GM12878 (cell line): ENCODE measurements at regions not wholly inside any gene's neighbourhood (a gene's known extent, or its start where the extent isn't known, plus 50 kb on each side); places are given as distances from the start of the nearest gene placed in this dataset.

Source experiments
- ATAC-seq: fragments of 200-7000 bp; cut with Tn5 transposase; 3 replicates; pipeline ENCODE4 v1.9.1; 2020; ENCODE audit warnings: mild to moderate bottlenecking, moderate library complexity
- BruUV-seq: library from RNA; stranded (reverse); fragments of 400-500 nt; replicated peaks from 2 replicates; lab custom pipeline; 2021; lab: Mats Ljungman, UMichigan
- CTCF ChIA-PET: fragments of 300-600 bp; sonication (Branson Sonifier 250); formaldehyde crosslinking; extraction: SDS; loops from one replicate; lab custom pipeline; 2021; ENCODE audit warnings: inconsistent platforms; lab: Yijun Ruan, JAX
- POLR2A ChIA-PET: fragments of 350-600 bp; formaldehyde crosslinking; extraction: SDS; loops from one replicate; lab custom pipeline; 2021; ENCODE audit warnings: inconsistent platforms; lab: Charles Lee
- RAD21 ChIA-PET: fragments of 300-600 bp; sonication (Branson Sonifier 250); formaldehyde crosslinking; loops from one replicate; lab custom pipeline; 2023; ENCODE audit warnings: antibody characterized with exemption; ENCODE audit not compliant: unreplicated experiment; lab: Charles Lee
- SMC1A ChIA-PET: fragments of 300-600 bp; sonication (Branson Sonifier 250); formaldehyde crosslinking; loops from one replicate; lab custom pipeline; 2023; ENCODE audit not compliant: unreplicated experiment, uncharacterized antibody; lab: Charles Lee
- DNase-seq: peaks from one replicate; pipeline ENCODE4 v3.0.0-alpha.2; 2011; ENCODE audit warnings: low read depth, low spot score
- FAIRE-seq: peaks from 3 replicates; lab custom pipeline; 2011; peaks lifted over from hg19 to GRCh38; lab: Jason Lieb, UNC
- H2AFZ ChIP-seq: 2 replicates; pipeline ENCODE4 v1.6.0; 2011; ENCODE audit warnings: low read depth, low read length, control low read depth; ENCODE audit not compliant: control insufficient read depth
- H3K27ac ChIP-seq: 2 replicates; pipeline ENCODE4 v1.5.1; 2011; ENCODE audit warnings: control low read depth; ENCODE audit not compliant: control insufficient read depth, insufficient read depth
- H3K27me3 ChIP-seq, 2 experiments: replicated peaks in 1 of 2; 2 replicates each; pipeline versions ENCODE4 v1.6.0 to v1.6.1; 2011; ENCODE audit warnings: low read length in 1 of 2; ENCODE audit not compliant: control insufficient read depth in 2 of 2, insufficient read depth in 2 of 2
- H3K36me3 ChIP-seq, 2 experiments: 2 replicates each; pipeline ENCODE4 v1.5.1; 2011; ENCODE audit warnings: low read length in 1 of 2; ENCODE audit not compliant: control insufficient read depth in 2 of 2, insufficient read depth in 2 of 2
- H3K4me1 ChIP-seq: 2 replicates; pipeline ENCODE4 v1.6.1; 2011; ENCODE audit warnings: mild to moderate bottlenecking, low read length, moderate library complexity, mixed read lengths; ENCODE audit not compliant: control insufficient read depth, insufficient read depth
- H3K4me2 ChIP-seq: 2 replicates; pipeline ENCODE4 v1.6.0; 2011; ENCODE audit warnings: control low read depth; ENCODE audit not compliant: control insufficient read depth, insufficient read depth
- H3K4me3 ChIP-seq: fragments of 200-600 bp; sonication (generic); 2 replicates; pipeline ENCODE4 v1.5.1; 2016
- H3K79me2 ChIP-seq: 2 replicates; pipeline ENCODE4 v1.6.0; 2011; ENCODE audit warnings: low read length; ENCODE audit not compliant: control insufficient read depth, insufficient read depth
- H3K9ac ChIP-seq: 2 replicates; pipeline ENCODE4 v1.8.0; 2011; ENCODE audit warnings: low read length, control low read depth, mixed read lengths; ENCODE audit not compliant: control insufficient read depth, insufficient read depth
- H3K9me3 ChIP-seq: replicated peaks from 3 replicates; pipeline ENCODE4 v1.5.1; 2011; ENCODE audit warnings: mild to moderate bottlenecking, low read length; ENCODE audit not compliant: control insufficient read depth, insufficient read depth
- H4K20me1 ChIP-seq: 2 replicates; pipeline ENCODE4 v1.6.0; 2011; ENCODE audit not compliant: control insufficient read depth, insufficient read depth
- CBX3 ChIP-seq: fragments of 200-600 bp; sonication (generic); IDR thresholded peaks from 2 replicates; pipeline ENCODE4 v1.6.1; 2016; ENCODE audit warnings: low read depth, borderline replicate concordance
- CEBPB ChIP-seq, 2 experiments: fragments of 150-350 bp in 1 of 2; IDR thresholded peaks; 2 replicates each; pipeline ENCODE4 v1.6.1; 2012 to 2014; ENCODE audit warnings: low read depth in 2 of 2, low read length in 2 of 2, borderline replicate concordance in 1 of 2, inconsistent platforms in 1 of 2
- MTA2 ChIP-seq: fragments of 450-650 bp; IDR thresholded peaks from 2 replicates; pipeline ENCODE4 v1.6.1; 2016; ENCODE audit warnings: low read depth, mild to moderate bottlenecking, moderate library complexity
- MYC ChIP-seq: IDR thresholded peaks from 2 replicates; pipeline ENCODE4 v1.6.1; 2011; ENCODE audit warnings: mild to moderate bottlenecking, low read length, moderate library complexity, inconsistent platforms; ENCODE audit not compliant: insufficient read depth, insufficient replicate concordance, insufficient read length, severe bottlenecking
- POLR2AphosphoS2 ChIP-seq: IDR thresholded peaks from 2 replicates; pipeline ENCODE4 v1.6.1; 2011; ENCODE audit warnings: low read depth, mild to moderate bottlenecking, low read length, improper control_type of control experiment, moderate library complexity
- RELB ChIP-seq: fragments of 450-650 bp; IDR thresholded peaks from 2 replicates; pipeline ENCODE4 v1.6.1; 2017; ENCODE audit warnings: low read depth, mild to moderate bottlenecking, moderate library complexity
- SIX5 ChIP-seq: IDR thresholded peaks from 2 replicates; pipeline ENCODE4 v1.6.1; 2011; ENCODE audit warnings: mild to moderate bottlenecking, low read depth, low read length, moderate library complexity; ENCODE audit not compliant: severe bottlenecking
- SMC3 ChIP-seq: IDR thresholded peaks from 2 replicates; pipeline ENCODE4 v1.6.1; 2011; ENCODE audit warnings: low read length, improper control_type of control experiment, borderline replicate concordance
- SRF ChIP-seq, 2 experiments: IDR thresholded peaks; 2 replicates each; pipeline ENCODE4 v1.6.1; 2011; ENCODE audit warnings: low read depth in 2 of 2, low read length in 2 of 2, mild to moderate bottlenecking in 1 of 2, moderate library complexity in 1 of 2
- TARDBP ChIP-seq: IDR thresholded peaks from 2 replicates; pipeline ENCODE4 v1.6.1; 2016; ENCODE audit warnings: borderline replicate concordance
- TCF3 ChIP-seq: IDR thresholded peaks from 2 replicates; pipeline ENCODE4 v1.6.1; 2012; ENCODE audit warnings: low read depth, mild to moderate bottlenecking, low read length, borderline replicate concordance; ENCODE audit not compliant: insufficient read depth
- ZBED1 ChIP-seq: IDR thresholded peaks from 2 replicates; pipeline ENCODE4 v1.6.1; 2016; ENCODE audit warnings: borderline replicate concordance
- WGBS: methylation state at CpG from one replicate; pipeline ENCODE4 v1.1.6; 2016; ENCODE audit warnings: low lambda C conversion rate; ENCODE audit not compliant: insufficient replicate concordance, insufficient coverage; ENCODE audit errors: missing lambda C conversion rate; 5-methylcytosine and 5-hydroxymethylcytosine counted together
- in situ Hi-C: fragments of 300-500 bp; cut with MboI; formaldehyde crosslinking; loops from 9 replicates; pipeline ENCODE4 v1.14.3; 2018; ENCODE audit warnings: mixed read lengths
- intact Hi-C: fragments of 100-400 bp; cut with micrococcal nuclease; formaldehyde crosslinking; loops from one replicate; pipeline ENCODE4 v1.14.2; 2022; ENCODE audit not compliant: unreplicated experiment
- TF ChIP-seq, protein P1 (sequence below): IDR thresholded peaks from 2 replicates; pipeline ENCODE4 v1.6.1; 2012; ENCODE audit warnings: low read depth, low read length, improper control_type of control experiment

DNA sequence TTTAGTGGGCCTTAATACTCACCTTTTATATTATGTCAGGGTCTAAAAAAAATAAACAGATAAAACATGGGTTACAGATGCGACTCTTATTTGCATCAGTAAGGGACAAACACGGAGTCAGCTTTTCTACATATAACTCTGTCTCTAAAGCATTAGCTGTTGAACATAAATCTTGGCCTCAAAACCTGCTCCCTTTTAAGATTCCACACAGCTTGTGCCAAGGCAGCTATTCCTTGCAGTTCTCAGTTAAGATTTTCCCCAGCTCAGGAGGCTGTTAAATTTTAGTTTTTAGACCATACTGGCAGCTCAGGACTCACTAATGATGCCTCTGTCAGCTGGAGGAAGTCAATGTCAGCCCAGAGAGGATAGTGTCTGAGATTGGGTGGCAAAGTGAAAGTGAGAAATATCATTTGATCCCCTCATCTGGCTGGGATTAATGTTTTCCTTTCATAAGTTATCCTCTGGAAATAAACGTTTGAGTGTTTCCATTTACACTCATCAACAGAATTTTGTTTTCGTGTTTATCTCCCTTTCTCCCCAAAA lies 287.5 kb downstream of the ELAVL2 start (continued):
- TF ChIP-seq MTA2 (no peak), SRF (IDR thresholded peaks at IDR 0.05; ENCODE audit: low read depth in 2 of 2, low read length in 2 of 2) (no peak), MYC (no peak), SIX5 (no peak), SMC3 (no peak), POLR2AphosphoS2 (no peak), CEBPB (IDR thresholded peaks at IDR 0.05; ENCODE audit: borderline replicate concordance in 1 of 2, low read depth in 2 of 2, low read length in 2 of 2) (no peak), ZBED1 (no peak), TARDBP (no peak), TCF3 (no peak), RELB (no peak)

- Histone ChIP-seq H3K79me2 (no peaks in the 10 kb centered on the region), H3K27me3 (no peaks in the 10 kb centered on the region), H3K9me3 (no peaks in the 10 kb centered on the region), H2AFZ (no peak overlapping the region), H3K36me3 (no peaks in the 10 kb centered on the region), H3K4me2 (no peak overlapping the region), H4K20me1 (no peaks in the 10 kb centered on the region), H3K9ac (no peak overlapping the region), H3K4me1 (no peaks in the 10 kb centered on the region), H3K4me3 (no peak overlapping the region), H3K27ac (no peak overlapping the region)
- no peak for DNase-seq
- BruUV-seq = no TSS peak
- intact Hi-C loops (no loop called here), in situ Hi-C loops (no loop called here)
- TF ChIP-seq, protein P1, sequence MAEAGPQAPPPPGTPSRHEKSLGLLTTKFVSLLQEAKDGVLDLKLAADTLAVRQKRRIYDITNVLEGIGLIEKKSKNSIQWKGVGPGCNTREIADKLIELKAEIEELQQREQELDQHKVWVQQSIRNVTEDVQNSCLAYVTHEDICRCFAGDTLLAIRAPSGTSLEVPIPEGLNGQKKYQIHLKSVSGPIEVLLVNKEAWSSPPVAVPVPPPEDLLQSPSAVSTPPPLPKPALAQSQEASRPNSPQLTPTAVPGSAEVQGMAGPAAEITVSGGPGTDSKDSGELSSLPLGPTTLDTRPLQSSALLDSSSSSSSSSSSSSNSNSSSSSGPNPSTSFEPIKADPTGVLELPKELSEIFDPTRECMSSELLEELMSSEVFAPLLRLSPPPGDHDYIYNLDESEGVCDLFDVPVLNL = no peak
- TF ChIP-seq POLR2AphosphoS2 (no peak), CBX3 (no peak)
- ChIA-PET CTCF (interaction anchor here (1.1 to 1.4 kb wide), 3 partner anchors 11 to 12 kb away, joined by 3 to 4 read pairs (median 4); no protein-coding TSS in a partner anchor), POLR2A (no interaction called here), RAD21 (no interaction called here), SMC1A (interaction anchor here (0.7 to 2.0 kb wide), 7 partner anchors 10 to 162 kb away, joined by 3 to 6 read pairs (median 4); no protein-coding TSS in a partner anchor)
- WGBS = 0% methylated on average over 1 of the region's 1 CpG
- ATAC-seq = peak; percentile 37
- FAIRE-seq = no peak
Measured at GRCh38 chr9:23539311-23539710, 286.7 kb downstream of the ELAVL2 start.
